H1 (cell line): ENCODE measurements at regions not wholly inside any gene's neighbourhood (a gene's known extent, or its start where the extent isn't known, plus 50 kb on each side); places are given as distances from the start of the nearest gene placed in this dataset.

Source experiments
- CTCF ChIA-PET: fragments of 300-600 bp; sonication (Branson Sonifier 250); formaldehyde crosslinking; loops from one replicate; lab custom pipeline; 2021; ENCODE audit not compliant: partially characterized antibody; lab: Charles Lee
- POLR2A ChIA-PET: fragments of 300-600 bp; sonication (Branson Sonifier 250); formaldehyde crosslinking; loops from one replicate; lab custom pipeline; 2021; ENCODE audit warnings: inconsistent platforms; ENCODE audit not compliant: partially characterized antibody; lab: Charles Lee
- DNase-seq, 2 experiments: peaks; one replicate each; pipeline versions ENCODE4 v3.0.0 to v3.0.0-alpha.2; 2010 to 2022; ENCODE audit warnings: low spot score in 2 of 2, low read depth in 1 of 2, mixed read lengths in 1 of 2
- FAIRE-seq: peaks from 2 replicates; lab custom pipeline; 2011; peaks lifted over from hg19 to GRCh38; lab: Jason Lieb, UNC
- H2AFZ ChIP-seq: 2 replicates; pipeline ENCODE4 v1.8.1; 2012; ENCODE audit warnings: low read length, inconsistent platforms
- H2AK5ac ChIP-seq: 2 replicates; pipeline ENCODE4 v1.6.1; 2013; ENCODE audit warnings: low read depth, low read length
- H2BK120ac ChIP-seq: replicated peaks from 2 replicates; pipeline ENCODE3; 2013; ENCODE audit warnings: low read depth, low read length, inconsistent platforms
- H2BK12ac ChIP-seq: 2 replicates; pipeline ENCODE4 v1.6.1; 2013; ENCODE audit warnings: low read depth, low read length
- H2BK15ac ChIP-seq: 2 replicates; pipeline ENCODE4 v1.6.1; 2013; ENCODE audit warnings: low read length
- H2BK20ac ChIP-seq: 2 replicates; pipeline ENCODE4 v1.6.1; 2013; ENCODE audit warnings: low read length
- H2BK5ac ChIP-seq: 2 replicates; pipeline ENCODE4 v1.6.1; 2013; ENCODE audit warnings: low read depth, low read length
- H3K14ac ChIP-seq: 2 replicates; pipeline ENCODE4 v1.6.1; 2013; ENCODE audit warnings: inconsistent platforms; ENCODE audit not compliant: insufficient read length
- H3K18ac ChIP-seq: 2 replicates; pipeline ENCODE4 v1.6.1; 2013; ENCODE audit warnings: low read length; ENCODE audit errors: extremely low read depth
- H3K23ac ChIP-seq: 2 replicates; pipeline ENCODE4 v1.6.1; 2013; ENCODE audit warnings: inconsistent platforms; ENCODE audit not compliant: insufficient read length
- H3K23me2 ChIP-seq: 2 replicates; pipeline ENCODE4 v1.6.1; 2013; ENCODE audit warnings: low read depth, low read length
- H3K27ac ChIP-seq: 2 replicates; pipeline ENCODE4 v1.6.1; 2011; ENCODE audit warnings: low read depth, low read length, inconsistent platforms
- H3K27me3 ChIP-seq, 4 experiments: replicated peaks in 1 of 4; 1 replicate in 1 of 4; 2 replicates in 3 of 4; pipeline versions ENCODE4 v1.6.1 to v1.8.1; 2011 to 2013; ENCODE audit warnings: low read length in 3 of 4, mild to moderate bottlenecking in 3 of 4, inconsistent platforms in 2 of 4, mixed read lengths in 2 of 4, moderate library complexity in 1 of 4; ENCODE audit not compliant: control insufficient read depth in 3 of 4, insufficient read depth in 3 of 4; ENCODE audit errors: extremely low read depth in 1 of 4
- H3K36me3 ChIP-seq, 4 experiments: 2 replicates each; pipeline versions ENCODE4 v1.6.1 to v1.8.1; 2011 to 2013; ENCODE audit warnings: mild to moderate bottlenecking in 4 of 4, low read length in 3 of 4, moderate library complexity in 2 of 4, control low read depth in 1 of 4, inconsistent platforms in 1 of 4; ENCODE audit not compliant: insufficient read depth in 4 of 4, control insufficient read depth in 2 of 4
- H3K4ac ChIP-seq: replicated peaks from 2 replicates; pipeline ENCODE3; 2013; ENCODE audit warnings: low read length, low read depth, mixed read lengths, inconsistent platforms; ENCODE audit not compliant: insufficient read length
- H3K4me1 ChIP-seq, 4 experiments: replicated peaks in 1 of 4; 1 replicate in 1 of 4; 2 replicates in 3 of 4; pipeline versions ENCODE4 v1.6.1 to v1.8.1; 2011 to 2013; ENCODE audit warnings: low read length in 3 of 4, inconsistent platforms in 2 of 4, mixed read lengths in 1 of 4; ENCODE audit not compliant: insufficient read depth in 4 of 4, control insufficient read depth in 3 of 4
- H3K4me2 ChIP-seq, 2 experiments: 2 replicates each; pipeline versions ENCODE4 v1.6.1 to v1.8.1; 2011 to 2013; ENCODE audit warnings: low read depth in 2 of 2, low read length in 2 of 2, control low read depth in 1 of 2, inconsistent platforms in 1 of 2, mild to moderate bottlenecking in 1 of 2; ENCODE audit not compliant: insufficient read depth in 1 of 2
- H3K4me3 ChIP-seq, 4 experiments: fragments of 200-600, 300-600 bp in 1 of 4; sonication (generic), shearing (Covaris generic), sonication (Bioruptor Twin) in 1 of 4; 2 replicates each; pipeline versions ENCODE4 v1.5.1 to v1.8.1; 2011 to 2016; ENCODE audit warnings: low read length in 4 of 4, low read depth in 3 of 4, control low read depth in 2 of 4, inconsistent platforms in 2 of 4, mild to moderate bottlenecking in 2 of 4, mixed read lengths in 1 of 4, moderate library complexity in 1 of 4; ENCODE audit not compliant: insufficient read depth in 2 of 4; ENCODE audit errors: extremely low read depth in 1 of 4
- H3K56ac ChIP-seq: replicated peaks from 2 replicates; pipeline ENCODE3; 2013; ENCODE audit warnings: low read depth, mild to moderate bottlenecking, mixed read lengths, low read length, inconsistent platforms; ENCODE audit not compliant: insufficient read length
- H3K79me1 ChIP-seq: 2 replicates; pipeline ENCODE4 v1.6.1; 2013; ENCODE audit warnings: low read depth, low read length, control low read depth
- H3K79me2 ChIP-seq, 2 experiments: 2 replicates each; pipeline versions ENCODE4 v1.6.1 to v1.8.1; 2012 to 2013; ENCODE audit warnings: low read length in 2 of 2, mild to moderate bottlenecking in 2 of 2, inconsistent platforms in 1 of 2; ENCODE audit not compliant: insufficient read depth in 2 of 2, control insufficient read depth in 1 of 2
- H3K9ac ChIP-seq, 4 experiments: replicated peaks in 1 of 4; 1 replicate in 1 of 4; 2 replicates in 3 of 4; pipeline versions ENCODE4 v1.6.1 to v1.8.1; 2011 to 2013; ENCODE audit warnings: low read depth in 3 of 4, low read length in 3 of 4, control low read depth in 2 of 4, mild to moderate bottlenecking in 2 of 4, moderate library complexity in 2 of 4, inconsistent platforms in 1 of 4; ENCODE audit errors: extremely low read depth in 1 of 4
- H3K9me3 ChIP-seq, 2 experiments: 2 replicates each; pipeline versions ENCODE4 v1.6.1 to v1.8.1; 2012 to 2013; ENCODE audit warnings: mild to moderate bottlenecking in 2 of 2, moderate library complexity in 2 of 2, control low read depth in 1 of 2, inconsistent platforms in 1 of 2, low read depth in 1 of 2, low read length in 1 of 2, mixed read lengths in 1 of 2; ENCODE audit not compliant: insufficient read depth in 2 of 2
- H4K20me1 ChIP-seq, 2 experiments: replicated peaks in 1 of 2; 2 replicates each; pipeline versions ENCODE3 to v1.8.1; 2011 to 2013; ENCODE audit warnings: inconsistent platforms in 2 of 2, low read length in 2 of 2, mild to moderate bottlenecking in 1 of 2; ENCODE audit not compliant: insufficient read depth in 2 of 2, control insufficient read depth in 1 of 2
- H4K5ac ChIP-seq: 2 replicates; pipeline ENCODE4 v1.6.1; 2013; ENCODE audit warnings: low read length, low read depth, mixed read lengths, inconsistent platforms; ENCODE audit not compliant: insufficient read length
- H4K8ac ChIP-seq: 2 replicates; pipeline ENCODE4 v1.8.0; 2013; ENCODE audit warnings: mild to moderate bottlenecking, moderate library complexity, low read length, inconsistent platforms; ENCODE audit not compliant: insufficient read depth; ENCODE audit errors: extremely low read depth
- H4K91ac ChIP-seq: replicated peaks from 2 replicates; pipeline ENCODE3; 2013; ENCODE audit warnings: low read length, mixed read lengths, inconsistent platforms; ENCODE audit not compliant: insufficient read length
- BCL11A ChIP-seq, 2 experiments: IDR thresholded peaks; one replicate each; pipeline ENCODE4 v1.6.1; 2011; ENCODE audit warnings: low read depth in 2 of 2, low read length in 2 of 2, mild to moderate bottlenecking in 2 of 2
- KDM1A ChIP-seq: fragments of 200-600, 300-600 bp; sonication (generic); IDR thresholded peaks from 2 replicates; pipeline ENCODE4 v1.7.1; 2016; ENCODE audit warnings: mild to moderate bottlenecking, low read length, borderline replicate concordance
- MAFK ChIP-seq: IDR thresholded peaks from 2 replicates; pipeline ENCODE4 v1.6.1; 2012; ENCODE audit warnings: low read depth, mild to moderate bottlenecking, improper control_type of control experiment, low read length
- WGBS, 2 experiments: shearing (Covaris generic) in 1 of 2; methylation state at CpG; one replicate each; pipeline versions ENCODE4 v1.1.6 to v1.1.7; 2013 to 2015; ENCODE audit warnings: low lambda C conversion rate in 2 of 2, mixed read lengths in 2 of 2, inconsistent platforms in 1 of 2, low coverage in 1 of 2, missing lambda C conversion rate in 1 of 2; ENCODE audit not compliant: insufficient replicate concordance in 2 of 2, insufficient coverage in 1 of 2, insufficient read length in 1 of 2; ENCODE audit errors: extremely low coverage in 1 of 2, missing lambda C conversion rate in 1 of 2; 5-methylcytosine and 5-hydroxymethylcytosine counted together

DNA sequence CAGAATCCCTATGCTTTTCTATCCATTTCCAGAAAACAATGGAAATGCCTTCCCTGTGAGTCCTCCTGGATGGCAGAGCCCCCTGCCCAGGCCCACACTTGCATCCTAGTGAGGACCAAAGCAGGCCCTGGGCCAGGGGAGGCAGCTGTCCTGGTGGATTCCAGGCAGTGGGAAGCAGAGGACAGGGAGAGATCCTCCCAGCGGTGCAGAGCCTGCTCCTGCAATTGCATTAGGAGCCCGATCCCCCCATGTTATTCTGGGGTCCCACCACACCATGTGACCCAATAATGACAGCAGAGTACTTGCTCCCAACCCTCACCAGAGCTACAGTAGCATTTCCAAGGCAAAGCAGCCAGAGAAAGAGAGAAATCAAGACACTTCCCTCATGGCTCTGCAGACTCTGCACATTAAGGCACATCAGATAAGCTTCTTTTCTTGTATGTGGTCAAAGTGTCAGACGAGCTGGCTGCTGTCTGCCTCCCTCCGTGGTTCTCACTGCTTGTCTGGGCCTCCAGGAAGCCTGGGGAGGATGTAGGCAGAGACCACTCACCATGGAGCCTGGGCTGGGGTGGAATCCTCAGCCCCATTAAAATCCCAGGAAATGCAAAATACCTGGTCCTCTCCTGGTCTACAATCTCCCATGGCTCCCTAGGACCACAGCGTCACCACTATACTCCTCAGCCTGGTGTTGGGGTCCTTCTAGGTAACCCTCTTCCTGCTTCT lies 54.9 kb upstream of the RUNX3 start:
- Histone ChIP-seq H3K36me3 (no peaks in the 10 kb centered on the region), H2BK12ac (no peak overlapping the region), H3K14ac (no peak overlapping the region), H3K56ac (no peak overlapping the region), H3K23me2 (no peaks in the 10 kb centered on the region), H3K23ac (no peak overlapping the region), H2BK20ac (0 out of 2 replicates have a peak overlapping the region, but pooled peaks have one; percentile 1), H2BK120ac (no peak overlapping the region), H3K79me1 (no peaks in the 10 kb centered on the region), H3K4me3 (no peak overlapping the region), H4K5ac (no peak overlapping the region), H2AFZ (no peak overlapping the region), H3K4me1 (no peaks in the 10 kb centered on the region), H3K4me2 (no peak overlapping the region), H2BK5ac (0 out of 2 replicates have a peak overlapping the region, but pooled peaks have one; percentile 16), H3K27me3 (no peaks in the 10 kb centered on the region), H3K79me2 (no peaks in the 10 kb centered on the region), H3K9ac (no peak overlapping the region), H4K20me1 (no peaks in the 10 kb centered on the region), H3K4ac (no peak overlapping the region), H2AK5ac (no peak overlapping the region), H3K18ac (no peak overlapping the region), H2BK15ac (0 out of 2 replicates have a peak overlapping the region, but pooled peaks have one; percentile 29), H4K8ac (no peak overlapping the region), H3K27ac (no peak overlapping the region), H4K91ac (no peak overlapping the region), H3K9me3 (no peaks in the 10 kb centered on the region)
- TF ChIP-seq BCL11A (IDR thresholded peaks at IDR 0.05; ENCODE audit: low read depth in 2 of 2, low read length in 2 of 2) (no peak), KDM1A (peak; percentile 87; the same call in 1 of the 2 replicates), MAFK (no peak)
- ChIA-PET POLR2A (interaction anchor here (1.2 kb wide), 1 partner anchor 11 kb away, joined by 4 read pairs; no protein-coding TSS in a partner anchor), CTCF (interaction anchor here (1.1 to 1.6 kb wide), 3 partner anchors 9 to 53 kb away, joined by 4 to 5 read pairs (median 5); no protein-coding TSS in a partner anchor)
- DNase-seq (no peak), FAIRE-seq (no peak)
- WGBS, 2 experiments, result 84% methylated on average over 5 of the region's 5 CpGs; no CpG with 5 or more reads in 1 of the 2 experiments
